Left forelimb (tissue), 1 donor: ENCODE measurements at regions not wholly inside any gene's neighbourhood (a gene's known extent, or its start where the extent isn't known, plus 50 kb on each side); places are given as distances from the start of the nearest gene placed in this dataset.
"Not testable (repeated sequence)": the region's sequence is repeated elsewhere in the genome, so short reads cannot be mapped to it uniquely, and the experiment has no call there.

ENCODE experiments used
- DNase-seq: peaks from one replicate; pipeline ENCODE4 v3.0.0-alpha.2; 2018; ENCODE audit warnings: low spot score

DNA sequence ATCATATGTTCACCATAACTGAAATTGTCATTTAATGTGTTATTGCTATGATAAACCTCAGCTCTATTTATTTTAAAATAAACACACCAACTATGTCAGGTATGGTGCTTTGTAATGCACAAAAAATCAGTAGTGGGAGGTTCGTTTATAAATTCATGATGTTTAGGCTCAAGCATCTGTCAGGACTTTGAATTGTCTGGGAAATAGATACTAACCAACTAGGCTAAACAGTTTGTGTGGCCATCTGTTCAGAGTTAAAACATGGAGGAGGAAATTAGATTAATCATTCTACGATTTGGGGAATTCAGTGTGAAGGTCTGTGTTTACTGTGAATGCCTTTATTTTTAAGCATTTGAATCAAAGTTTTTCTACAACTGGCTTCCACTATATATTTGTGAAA, 212.6 kb upstream of the FZD8 start:
- no peak for DNase-seq

DNA sequence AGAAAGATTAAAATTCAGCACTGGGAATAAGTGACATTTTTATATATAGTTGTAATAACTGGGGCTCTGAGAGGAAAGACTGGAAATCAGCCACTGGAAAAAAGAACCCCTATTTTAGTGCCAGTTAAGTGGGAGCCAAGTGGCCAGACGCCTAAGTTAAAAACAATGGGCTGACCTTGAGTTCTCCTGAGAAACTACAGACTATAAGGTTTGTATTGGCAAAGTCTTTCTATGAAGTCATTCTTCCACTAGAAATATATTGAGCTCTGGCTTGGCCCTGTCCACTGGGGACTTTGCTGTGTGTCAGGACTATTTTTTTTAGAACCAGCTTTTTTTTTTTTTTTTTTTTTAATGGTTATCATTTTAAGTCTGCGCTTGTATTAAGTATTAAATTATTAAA, 210.6 kb upstream of the FZD8 start:
- no peak for DNase-seq

DNA sequence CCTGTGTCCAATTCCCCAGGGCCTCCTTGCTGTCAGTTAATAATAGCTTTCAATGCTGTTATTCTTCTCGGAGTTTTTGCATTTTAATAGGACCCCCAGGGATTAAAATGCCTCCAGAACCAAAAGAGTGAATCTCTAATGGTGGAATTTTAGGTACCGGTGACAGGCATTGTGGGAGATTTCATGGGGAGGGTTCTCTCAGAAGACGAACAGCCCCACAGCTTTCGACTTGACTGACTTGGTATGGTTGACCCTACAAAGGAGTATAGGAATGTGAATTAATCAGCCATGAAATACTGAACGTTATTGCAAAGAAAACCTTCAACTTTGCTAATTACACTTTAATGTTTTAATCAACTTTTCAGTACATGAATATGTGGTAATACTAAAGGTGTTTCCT, 206.3 kb upstream of the FZD8 start:
- no peak for DNase-seq

DNA sequence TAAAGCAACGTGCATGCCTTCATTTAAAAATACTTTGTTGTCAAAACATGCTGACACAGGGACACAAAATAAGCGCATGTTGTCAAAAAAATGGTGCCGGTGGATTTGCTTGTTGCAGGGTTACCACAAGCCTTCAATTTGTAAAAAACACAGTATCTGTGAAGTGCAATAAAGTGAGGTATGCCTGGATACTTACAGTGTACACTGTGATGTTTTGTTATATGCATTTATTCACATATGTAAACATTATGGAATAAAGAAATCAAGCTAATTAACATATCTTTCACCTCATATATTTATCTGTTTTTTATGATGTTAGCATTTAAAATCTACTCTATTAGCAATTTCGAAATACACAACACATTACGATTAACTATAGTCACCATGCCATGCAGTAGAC, 202.6 kb upstream of the FZD8 start:
- DNase-seq: no peak

DNA sequence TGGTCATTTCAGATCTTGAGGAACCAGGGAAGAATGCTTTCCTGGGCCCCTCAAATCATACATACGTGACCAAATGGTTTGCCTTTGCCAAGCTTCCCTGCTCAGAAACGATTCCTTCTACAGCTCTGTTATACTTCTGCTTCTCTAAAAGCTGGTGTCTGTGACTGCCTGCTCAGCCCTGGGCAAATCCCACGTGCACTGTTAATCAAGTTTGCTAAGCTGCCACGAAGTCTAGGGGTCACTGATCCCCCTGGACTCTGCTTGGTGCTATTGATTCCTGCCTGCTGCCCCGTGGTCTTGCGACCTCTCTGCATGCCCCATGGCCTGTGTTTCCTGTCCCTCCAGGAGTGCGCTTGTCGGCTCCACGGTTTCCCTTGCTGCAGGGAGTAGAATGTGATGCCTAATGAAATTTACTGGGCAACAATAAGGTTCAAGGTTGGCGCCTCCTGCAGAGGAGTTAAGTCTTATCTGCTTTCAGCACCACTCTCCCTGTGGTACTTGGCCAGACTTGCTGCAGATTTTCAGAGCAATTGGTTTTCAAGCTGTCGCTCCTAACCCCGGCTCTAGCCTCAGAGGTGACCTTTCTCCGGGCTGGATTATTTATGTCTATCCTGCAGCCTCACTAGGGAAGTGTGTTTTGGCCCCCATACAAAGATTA, 201.6 kb upstream of the FZD8 start:
- no peak for DNase-seq

DNA sequence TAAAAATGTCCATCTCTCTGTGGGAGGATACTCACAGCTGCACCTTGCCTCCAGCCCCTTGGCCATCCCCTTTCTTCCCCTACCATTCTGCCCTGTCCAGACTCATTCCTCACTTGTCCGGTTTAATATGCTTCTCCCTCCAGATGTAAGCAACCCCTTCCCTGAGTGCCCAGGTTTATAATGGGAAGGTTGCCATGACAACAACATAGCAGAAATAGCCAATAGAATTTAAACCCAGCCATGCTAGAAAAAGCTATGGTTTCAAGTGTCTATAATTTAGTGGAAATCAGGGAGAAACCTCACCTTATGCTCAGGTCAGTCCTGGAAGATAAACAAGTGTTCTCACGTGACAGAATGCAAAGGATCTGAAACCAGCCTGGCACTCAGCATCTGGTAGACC, 196.0 kb upstream of the FZD8 start:
- DNase-seq: no peak

DNA sequence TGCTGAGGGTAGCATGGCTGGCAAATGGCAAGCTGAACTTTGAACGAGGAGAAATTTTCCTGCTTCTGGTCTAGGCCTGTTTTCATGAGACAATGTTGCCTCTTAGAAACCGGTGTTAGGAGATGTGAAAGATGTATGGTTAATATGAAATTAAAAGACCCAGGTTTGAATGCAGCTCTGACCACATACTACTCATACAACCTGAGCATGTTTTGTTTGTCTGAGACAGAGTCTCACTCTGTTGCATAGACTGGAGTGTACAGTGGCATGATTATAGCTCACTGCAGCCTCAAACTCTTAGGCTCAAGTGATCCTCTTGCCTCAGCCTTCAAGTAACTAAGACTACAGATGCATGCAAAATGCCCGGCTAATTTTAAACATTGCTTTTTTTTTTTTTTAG, 193.4 kb upstream of the FZD8 start:
- no peak for DNase-seq

DNA sequence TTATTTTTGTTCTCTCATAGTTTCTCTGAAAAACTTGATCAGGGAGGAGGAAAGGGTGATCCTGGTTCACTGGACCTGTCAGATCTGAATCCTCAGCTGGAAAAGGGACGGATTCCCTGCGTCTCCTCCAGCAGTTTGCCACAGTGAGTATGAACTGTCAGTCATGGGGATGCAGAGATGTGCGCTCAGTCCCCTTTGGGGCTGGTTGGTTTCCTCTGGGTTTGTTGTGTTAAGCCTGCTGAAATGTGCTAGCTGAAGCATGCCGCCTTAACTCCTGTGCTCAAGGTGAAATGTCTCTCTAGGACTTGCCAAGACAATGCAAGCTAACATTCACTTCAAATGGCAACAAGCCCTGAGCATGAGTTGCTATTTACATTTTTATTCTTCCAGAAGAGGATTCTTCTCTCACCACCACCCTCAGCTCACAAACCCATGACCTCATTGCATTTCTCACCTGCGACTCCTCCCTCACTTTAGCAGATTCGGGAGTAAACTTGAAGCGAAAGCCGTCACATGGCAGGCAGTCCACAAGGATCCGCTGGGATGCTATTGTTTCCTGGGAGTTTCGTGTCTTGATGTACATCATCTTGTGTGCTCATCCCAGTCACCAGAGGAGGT, 192.9 kb upstream of the FZD8 start:
- DNase-seq: no peak

DNA sequence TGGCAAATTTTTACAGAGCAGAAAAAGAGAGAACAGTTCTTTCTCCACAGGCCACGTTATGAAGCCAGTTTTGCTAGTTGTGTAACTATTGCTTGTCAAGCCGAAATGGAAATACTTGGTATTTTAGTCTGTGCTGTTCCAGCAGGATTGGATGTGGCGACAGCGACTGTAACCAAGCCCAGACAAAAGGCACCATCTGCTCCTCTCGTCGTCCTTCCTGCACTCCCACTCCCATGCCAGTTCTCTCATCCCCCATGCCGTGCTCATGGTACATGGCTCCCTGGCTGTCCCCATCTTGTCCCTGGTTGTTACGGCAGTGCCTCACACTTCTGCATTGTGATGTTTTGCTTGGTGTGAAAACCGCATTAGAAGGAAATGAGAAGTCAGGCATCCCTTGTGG, 185.7 kb upstream of the FZD8 start:
- no peak for DNase-seq

DNA sequence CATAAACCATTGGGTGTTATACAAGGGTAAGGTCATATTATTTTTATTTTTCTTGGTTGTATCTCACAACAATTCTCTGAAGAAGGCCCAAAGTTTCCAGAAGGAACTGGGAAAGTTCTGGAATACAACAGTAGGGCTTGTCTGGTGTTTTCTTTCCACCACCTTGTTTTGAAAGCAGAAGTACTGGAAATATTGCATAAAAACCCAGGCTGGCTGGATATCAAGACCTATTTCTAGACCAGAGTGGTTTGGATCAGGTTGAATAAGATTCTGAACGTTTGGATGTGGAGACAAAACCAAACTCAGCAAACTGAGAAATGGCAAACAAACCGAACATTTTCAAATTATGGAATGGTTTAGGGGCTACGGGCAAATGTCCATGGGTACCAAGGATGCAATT, 182.6 kb upstream of the FZD8 start:
- no peak for DNase-seq

DNA sequence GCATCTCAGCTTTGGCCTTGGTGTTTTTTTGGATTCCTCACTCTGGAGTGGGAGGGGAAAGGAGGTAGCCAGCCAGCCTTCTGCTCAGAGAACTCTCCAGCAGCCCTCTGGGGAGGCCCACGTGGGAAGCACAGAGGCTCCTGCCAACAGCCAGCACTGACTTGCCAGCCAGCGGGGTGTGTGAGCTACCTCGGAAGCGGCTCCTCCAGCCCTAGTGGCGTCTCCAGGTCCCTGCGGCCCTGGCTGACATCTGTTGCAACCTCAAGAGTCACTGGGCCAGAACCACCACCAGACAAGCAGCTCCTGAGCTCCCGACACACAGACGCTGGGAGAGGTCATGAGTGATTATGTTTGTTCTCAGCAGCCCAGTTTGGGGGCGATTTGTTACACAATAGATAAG, 180.2 kb upstream of the FZD8 start:
- DNase-seq: peak; percentile 70

DNA sequence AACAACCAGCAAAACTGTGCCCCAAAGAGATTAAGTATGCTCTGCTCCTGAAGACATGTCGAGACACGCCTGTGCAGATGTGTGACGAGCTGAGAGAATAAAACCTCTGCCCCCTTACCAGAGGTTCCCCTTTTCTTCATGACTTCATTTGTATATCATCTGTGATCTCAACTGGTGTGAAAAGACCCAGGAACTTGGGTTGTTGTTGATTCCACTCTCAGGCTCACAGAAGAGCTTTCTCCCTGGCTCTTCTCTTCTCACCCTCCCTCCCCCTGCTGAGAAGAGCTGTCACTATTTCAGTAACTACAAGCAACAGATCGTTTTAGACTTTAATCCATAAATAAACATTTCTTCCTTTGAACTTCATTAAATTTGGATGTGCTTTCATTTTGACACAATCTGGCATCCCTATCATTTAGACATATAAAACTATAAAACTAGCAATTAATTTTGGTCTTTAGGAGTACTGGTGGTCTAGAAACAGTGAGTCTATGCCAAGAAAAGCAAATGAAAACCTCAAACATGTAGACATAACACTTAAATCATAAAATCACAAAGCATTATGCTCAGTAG, 179.3 kb upstream of the FZD8 start:
- DNase-seq: no peak

DNA sequence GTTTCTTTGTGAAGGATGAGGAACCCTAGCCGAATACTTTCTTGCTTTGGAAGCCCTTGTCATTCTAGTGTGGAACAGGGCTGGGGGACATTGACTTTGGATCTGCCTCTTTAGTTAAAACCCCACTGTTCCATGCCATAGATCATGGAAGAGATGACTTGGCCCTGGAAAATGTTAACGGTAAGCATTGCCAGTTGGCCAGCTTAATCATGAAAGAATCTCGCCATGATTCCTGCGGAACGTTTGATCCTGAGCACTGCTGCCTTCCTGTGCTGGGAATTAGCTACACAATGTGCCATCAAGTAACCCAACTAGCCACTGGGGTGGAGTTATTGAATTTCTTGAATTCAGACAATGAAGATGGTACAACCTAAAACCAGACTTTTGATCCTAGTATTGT, 177.6 kb upstream of the FZD8 start:
- DNase-seq: no peak

DNA sequence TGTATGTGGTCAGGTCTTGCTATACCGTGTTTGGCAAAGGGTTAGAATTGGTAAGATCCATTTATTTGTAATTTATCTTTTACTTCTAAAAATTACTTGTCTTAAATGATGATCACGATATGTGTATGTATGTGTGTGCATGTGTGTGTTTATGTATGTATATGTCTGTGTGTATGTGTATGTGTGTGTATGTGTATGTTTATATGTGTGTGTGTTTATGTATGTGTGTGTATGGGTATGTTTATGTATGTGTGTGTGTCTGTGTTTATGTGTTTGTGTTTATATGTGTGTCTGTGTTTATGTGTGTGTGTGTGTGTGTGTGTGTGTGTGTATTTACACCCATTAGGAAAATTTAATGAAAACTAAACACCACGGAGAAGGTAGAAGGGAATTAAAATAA, 176.9 kb upstream of the FZD8 start:
- DNase-seq: no peak

DNA sequence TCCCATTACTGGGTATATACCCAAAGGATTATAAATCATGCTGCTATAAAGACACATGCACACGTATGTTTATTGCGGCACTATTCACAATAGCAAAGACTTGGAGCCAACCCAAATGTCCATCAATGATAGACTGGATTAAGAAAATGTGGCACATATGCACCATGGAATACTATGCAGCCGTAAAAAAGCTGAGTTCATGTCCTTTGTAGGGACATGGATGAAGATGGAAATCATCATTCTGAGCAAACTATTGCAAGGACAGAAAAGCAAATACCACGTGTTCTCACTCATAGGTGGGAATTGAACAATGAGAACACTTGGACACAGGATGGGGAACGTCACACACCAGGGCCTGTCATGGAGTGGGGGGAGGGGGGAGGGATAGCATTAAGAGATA, 175.0 kb upstream of the FZD8 start:
- DNase-seq: not testable (repeated sequence)

DNA sequence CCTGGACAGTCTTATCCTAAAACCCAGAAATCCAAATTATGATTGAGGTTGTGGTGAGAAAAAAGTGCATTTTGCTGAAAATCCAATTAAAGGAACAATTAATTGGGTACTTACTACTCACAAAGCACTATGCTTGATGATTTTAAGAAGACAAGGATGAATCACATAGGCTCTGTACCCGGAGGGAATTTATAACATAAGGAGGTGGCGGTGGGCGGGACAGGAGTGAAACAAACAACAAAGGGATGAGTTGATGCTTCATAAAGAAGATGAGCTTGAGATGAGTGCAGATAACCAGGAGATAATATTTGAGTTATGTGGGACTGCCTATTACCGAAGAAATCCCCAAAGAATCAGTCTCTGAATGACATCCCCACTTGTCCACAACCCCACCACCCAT, 171.1 kb upstream of the FZD8 start:
- DNase-seq: no peak

DNA sequence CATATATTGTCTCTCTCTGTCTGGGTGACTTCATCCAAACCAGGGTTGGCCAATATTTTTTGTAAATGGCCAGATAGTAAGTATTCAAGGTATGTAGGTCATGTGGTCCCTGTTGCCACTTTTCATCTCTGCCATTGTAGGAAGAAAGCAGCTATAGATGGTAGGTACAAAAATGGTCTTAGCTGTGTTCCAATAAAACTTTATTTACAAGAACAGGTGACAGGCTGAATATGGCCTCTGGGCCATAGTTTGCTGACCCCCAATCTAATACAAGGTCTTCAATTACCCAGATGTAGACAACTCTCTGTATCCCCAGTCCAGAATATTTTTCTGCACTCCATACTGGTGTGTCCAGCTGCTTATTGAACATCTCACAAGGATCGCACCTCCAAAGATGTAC, 166.2 kb upstream of the FZD8 start:
- DNase-seq: no peak

DNA sequence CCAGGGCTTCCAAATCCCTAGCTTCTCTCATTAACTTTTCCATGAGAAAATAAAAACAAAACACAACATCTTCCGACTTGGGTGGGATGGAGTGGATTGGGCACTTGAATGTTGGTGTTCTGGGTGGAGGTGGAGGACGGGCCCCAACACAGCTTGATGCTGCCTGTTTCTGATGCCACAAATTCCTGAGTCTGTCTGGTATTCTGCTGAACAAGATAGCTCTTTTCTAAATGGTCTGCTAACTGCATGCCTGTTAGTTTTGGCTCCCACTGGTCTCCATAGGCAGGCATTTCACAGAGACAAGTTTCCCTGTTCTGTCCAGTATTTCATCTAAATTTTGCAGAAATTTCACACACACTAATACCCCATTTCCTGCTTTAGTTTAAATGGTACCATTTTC, 160.9 kb upstream of the FZD8 start:
- no peak for DNase-seq

DNA sequence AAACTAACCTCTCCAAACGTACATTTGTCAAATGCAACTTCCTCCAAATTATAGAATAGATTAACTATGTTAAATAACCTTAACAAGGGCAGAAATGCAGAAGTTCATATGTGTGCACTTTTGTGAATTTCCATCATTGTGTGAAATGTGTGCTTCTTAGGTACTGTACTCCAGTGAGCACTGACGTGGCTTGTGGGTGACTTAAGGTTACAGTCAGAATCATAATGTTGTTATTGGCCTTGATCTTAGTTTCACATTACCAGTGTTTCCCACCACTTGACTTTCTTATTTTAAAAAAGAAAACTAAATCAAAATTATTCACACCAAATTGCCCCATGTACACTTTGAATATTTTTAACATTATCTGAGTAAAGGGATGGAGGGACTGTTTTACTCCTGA, 155.1 kb upstream of the FZD8 start:
- DNase-seq: no peak

DNA sequence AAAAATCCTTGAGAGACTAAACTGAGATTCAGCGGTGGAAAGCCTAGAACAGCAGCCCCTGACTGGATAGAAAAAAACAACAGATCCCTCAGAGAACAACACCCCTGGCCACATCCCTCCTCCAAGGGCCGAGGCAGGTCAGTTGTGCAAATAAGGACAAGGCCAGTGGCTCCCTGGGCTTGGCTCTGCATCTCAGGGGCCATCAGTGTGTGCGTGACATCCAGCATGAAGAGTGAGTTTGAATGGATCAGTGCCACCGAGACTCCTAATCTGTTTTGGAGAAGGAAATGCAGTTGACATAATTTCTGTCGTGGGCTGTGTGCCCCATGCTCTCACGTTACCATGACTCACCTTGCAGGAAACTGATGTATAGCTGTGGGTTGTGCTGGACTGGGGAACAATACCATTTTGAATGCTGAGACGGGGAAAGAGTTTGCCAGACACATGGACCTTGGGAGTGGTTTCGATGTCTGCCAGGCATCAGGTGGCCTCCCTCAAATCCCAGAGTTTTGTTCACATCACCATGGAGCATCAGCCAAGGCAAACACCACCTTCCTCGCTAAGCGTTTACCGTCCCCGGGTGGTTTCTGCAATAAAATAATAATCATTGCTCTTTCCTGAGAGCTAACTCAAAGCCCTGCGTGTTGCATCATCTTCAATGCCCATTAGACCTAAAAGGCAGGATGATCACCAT, 153.2 kb upstream of the FZD8 start:
- no peak for DNase-seq

DNA sequence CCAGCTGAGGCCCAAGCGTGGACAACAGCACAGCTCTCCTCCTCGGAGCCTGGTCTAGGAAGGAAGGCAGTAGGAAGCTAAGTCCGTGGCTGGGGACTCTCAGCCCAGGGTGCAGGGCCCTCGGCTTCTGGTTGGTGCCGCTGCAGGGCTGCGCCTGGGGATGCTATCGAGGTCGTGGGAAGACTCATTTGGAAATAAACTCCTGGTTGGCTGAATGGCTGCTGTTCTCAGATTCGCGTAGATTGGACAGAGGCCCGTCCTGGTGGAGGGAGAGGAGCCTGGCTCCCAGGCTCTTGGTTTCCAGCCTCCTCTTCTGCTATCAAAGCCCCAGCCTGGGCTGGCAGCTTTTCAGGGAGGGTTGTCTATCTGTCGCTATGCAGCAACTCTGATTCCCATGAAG, 152.6 kb upstream of the FZD8 start:
- no peak for DNase-seq

DNA sequence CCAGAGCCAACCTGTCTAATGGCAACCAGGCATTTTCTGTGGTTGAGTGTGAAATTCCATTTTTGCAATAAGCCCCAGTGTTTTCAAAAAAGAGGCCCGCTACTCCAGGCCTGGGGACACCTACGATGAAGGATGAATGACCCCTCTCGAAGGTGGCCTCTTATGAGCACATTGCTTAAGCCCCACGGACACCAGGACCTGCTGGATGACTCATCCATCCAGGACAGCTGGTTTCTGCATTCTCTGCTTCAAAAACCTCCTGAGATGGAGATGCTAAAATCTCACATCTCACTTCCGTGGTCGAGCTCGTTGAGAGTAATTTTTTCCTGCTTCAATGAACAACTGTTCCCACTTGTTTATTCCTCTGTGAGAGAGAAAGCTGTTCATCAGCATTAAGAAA, 150.2 kb upstream of the FZD8 start:
- no peak for DNase-seq

DNA sequence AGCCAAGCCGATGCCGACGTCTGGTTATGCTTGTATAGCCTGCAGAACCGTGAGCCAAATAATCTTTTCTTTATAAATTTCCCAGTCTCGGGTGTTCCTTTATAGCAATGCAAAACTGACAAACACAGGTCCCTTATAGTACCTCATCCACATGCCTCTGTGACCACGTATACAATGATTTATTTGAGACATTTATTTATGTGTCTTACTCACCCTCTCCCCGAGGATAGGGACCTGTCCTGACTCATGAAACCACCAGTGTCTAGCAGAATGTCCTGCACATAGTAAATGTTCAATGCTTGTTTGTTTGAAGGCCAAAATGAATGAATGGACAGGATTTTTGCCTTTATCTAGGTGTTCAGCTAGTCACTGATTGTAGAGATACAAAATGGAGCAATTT, 147.9 kb upstream of the FZD8 start:
- no peak for DNase-seq

DNA sequence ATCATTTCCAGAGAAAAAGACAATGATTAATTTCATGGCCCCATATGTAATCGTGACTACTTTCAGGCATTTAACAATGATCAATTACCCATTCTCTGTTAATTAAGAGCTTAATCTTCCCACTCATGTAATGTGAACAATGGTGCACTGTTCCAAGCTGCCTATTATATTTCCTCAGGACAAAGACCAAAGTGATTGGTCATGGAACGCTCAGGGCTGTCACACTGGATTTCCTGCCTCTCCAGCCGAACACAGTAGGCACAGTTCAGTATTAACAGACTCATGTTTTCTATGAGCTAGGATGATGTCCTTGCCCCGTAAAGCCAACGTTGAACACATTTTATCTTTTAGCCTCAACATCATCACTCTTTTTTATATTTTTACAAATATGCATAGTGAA, 142.7 kb upstream of the FZD8 start:
- no peak for DNase-seq
